22Rv1 (cell line): ENCODE measurements at regions not wholly inside any gene's neighbourhood (a gene's known extent, or its start where the extent isn't known, plus 50 kb on each side); places are given as distances from the start of the nearest gene placed in this dataset.

ENCODE experiments used
- CTCF ChIP-seq: fragments of 450-650 bp; IDR thresholded peaks from 2 replicates; pipeline ENCODE4 v1.5.1; 2017; ENCODE audit warnings: mild to moderate bottlenecking
- ZFX ChIP-seq: fragments of 450-650 bp; IDR thresholded peaks from 2 replicates; pipeline ENCODE4 v1.6.1; 2017; ENCODE audit warnings: antibody characterized with exemption, borderline replicate concordance

DNA sequence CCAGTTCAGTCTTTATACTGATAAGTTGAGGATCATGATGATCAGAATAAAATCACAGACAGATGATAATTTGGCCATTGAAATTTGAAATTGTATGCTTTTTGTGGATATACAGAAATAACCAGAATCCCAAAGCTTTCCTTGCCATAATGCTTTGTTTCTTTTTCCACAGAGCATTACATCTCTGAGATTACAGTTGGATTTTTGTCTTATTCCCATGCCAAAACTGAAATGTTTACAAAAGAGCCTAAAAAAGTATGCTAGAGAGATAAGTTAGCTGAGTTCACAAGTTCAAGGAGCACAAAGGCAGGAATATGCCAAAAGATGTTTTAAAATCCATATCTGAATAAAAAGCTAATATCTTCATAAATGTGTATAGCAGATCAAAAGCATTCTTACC is 321.3 kb downstream of the PID1 start:
- TF ChIP-seq CTCF (no peak), ZFX (no peak)
